Left hindlimb (tissue), 1 donor: ENCODE measurements at regions not wholly inside any gene's neighbourhood (a gene's known extent, or its start where the extent isn't known, plus 50 kb on each side); places are given as distances from the start of the nearest gene placed in this dataset.
"Not testable (repeated sequence)": the region's sequence is repeated elsewhere in the genome, so short reads cannot be mapped to it uniquely, and the experiment has no call there.

ENCODE experiments used
- DNase-seq: peaks from one replicate; pipeline ENCODE4 v3.0.0-alpha.2; 2018

DNA sequence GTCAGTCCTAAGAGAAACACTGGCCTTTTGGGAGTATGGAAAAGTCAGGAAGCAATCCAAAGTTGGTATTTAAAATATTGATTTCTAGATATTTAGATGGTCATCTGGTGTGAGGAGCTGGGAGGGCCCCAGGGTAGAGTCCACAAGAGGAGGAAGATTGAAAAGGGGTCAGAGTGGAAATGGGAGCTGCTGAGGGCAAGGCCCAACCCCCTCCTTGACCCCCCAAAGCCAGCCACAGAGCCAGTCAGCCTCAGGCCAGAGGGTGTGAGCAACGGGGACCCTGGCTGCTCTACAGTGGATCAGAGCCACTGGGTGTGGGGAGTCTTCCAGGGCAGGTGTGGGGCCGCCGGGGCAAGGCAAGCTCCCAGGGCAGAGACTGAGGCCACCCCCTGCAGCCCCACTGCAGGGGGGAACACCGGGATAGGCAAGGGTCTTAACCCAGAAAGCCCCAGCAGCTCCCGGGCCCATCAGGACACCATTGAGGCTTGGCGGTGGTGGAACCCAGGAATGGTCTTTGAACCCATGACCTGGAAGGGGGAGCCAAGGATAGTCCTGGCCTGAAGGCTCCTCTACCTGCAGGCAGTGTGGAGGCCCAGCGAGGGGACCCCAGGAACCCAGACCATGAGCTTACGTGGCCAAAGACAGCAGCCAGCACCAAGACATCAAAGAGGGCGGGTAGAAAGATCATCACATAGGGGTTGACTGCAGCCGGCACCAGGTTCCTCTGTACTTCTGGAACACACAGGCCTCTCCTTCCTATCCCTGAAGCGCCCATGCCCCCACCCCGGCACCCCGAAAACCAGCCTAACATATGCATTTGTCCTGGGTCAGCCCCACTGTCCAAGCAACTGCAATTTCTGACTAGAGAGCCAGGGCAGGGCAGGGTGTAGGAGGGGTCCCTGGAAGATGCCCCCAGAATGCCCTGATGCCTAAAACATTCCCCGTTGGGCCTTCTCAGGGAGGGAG lies 51.3 kb upstream of the CSPG4 start:
- not testable (repeated sequence) for DNase-seq

DNA sequence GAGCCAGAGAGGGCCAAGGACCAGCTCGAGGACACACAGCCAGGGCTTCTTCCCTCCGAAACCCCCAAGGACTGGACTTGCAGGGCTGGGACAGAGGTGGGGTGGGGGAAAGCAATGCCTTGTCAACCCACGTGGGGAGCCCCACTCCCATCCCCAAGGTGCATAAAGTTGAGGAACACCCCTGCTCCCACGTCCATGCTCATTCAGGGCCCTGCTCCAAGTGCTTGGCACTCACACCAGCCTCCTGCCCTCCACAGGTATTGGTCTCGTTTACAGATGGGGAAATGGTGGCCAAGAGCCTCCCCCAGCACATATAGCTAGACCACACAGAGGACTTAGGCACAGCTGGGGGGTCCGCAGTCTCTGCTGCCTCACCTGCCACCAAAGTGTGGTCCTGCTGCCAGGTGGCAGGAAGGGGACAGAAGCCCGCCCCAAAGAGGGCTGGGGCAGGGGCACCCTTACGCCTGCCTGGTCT lies 50.5 kb upstream of the CSPG4 start:
- DNase-seq: no peak
